Stimulated activated CD8-positive, alpha-beta memory T cell treated with anti-CD3 and anti-CD28 coated beads, Interleukin-15, amount 100 ng/mL, for 48 hours (primary cell): ENCODE measurements at regions not wholly inside any gene's neighbourhood (a gene's known extent, or its start where the extent isn't known, plus 50 kb on each side); places are given as distances from the start of the nearest gene placed in this dataset.

Experiments used
- DNase-seq, 2 donors: peaks; one replicate each; pipeline ENCODE4 v3.0.0-alpha.2; 2020; ENCODE audit warnings: low read depth in 2 of 2

- DNase-seq, result no peak
These were observed 50.8 kb upstream of the CREB5 start for GRCh38 chr7:28361551-28361950.

GRCh38 chr7:28362182-28362581 is 50.1 kb upstream of the CREB5 start:
- no peak for DNase-seq
